ENCODE measurements at regions not wholly inside any gene's neighbourhood (a gene's known extent, or its start where the extent isn't known, plus 50 kb on each side); places are given as distances from the start of the nearest gene placed in this dataset.
A peak's percentile ranks its signal among the peaks of the same experiment; 100 is the strongest.

DNA sequence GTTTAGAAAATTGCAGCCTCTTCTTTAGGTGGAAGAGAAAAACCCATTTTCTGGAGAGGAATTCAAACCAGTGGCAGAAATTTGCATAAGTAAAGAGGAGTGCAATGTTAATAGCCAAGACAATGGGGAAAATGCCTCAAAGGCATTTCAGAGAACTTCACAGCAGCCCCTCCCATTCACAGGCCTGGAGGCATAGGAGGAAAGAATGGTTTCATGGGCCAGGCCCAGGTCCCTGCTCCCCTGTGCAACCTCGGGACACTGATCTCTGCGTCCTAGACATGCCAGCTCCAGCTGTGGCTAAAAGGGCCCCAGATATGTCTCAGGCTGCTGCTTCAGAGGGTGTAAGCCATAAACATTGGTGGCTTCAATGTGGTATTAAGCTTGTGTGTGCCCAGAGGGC is 161.8 kb upstream of the CENPE start:
- ChIA-PET CTCF (no interaction called here), POLR2A (no interaction called here)
- no peaks in the 10 kb centered on the region for H3K4me1 ChIP-seq
- ATAC-seq (no peak), DNase-seq (ENCODE audit: low read depth in 1 of 2, low spot score in 1 of 2) (no peak), FAIRE-seq (no peak)
- no CpG with 5 or more reads among the region's 2 CpGs for WGBS (ENCODE audit: missing lambda C conversion rate)
- H3K27ac ChIP-seq = no peak overlapping the region
- no peak for TF ChIP-seq HEYL (CRISPR knock-in tag; IDR thresholded peaks at IDR 0.05)
- peak; percentile 68 for TF ChIP-seq ZFP36 (IDR thresholded peaks at IDR 0.05; ENCODE audit: borderline replicate concordance, partially characterized antibody)
- no peak overlapping the region for H3K4me3 ChIP-seq
- H3K4me2 ChIP-seq = no peak overlapping the region
- H3K9me3 ChIP-seq = no peaks in the 10 kb centered on the region

DNA sequence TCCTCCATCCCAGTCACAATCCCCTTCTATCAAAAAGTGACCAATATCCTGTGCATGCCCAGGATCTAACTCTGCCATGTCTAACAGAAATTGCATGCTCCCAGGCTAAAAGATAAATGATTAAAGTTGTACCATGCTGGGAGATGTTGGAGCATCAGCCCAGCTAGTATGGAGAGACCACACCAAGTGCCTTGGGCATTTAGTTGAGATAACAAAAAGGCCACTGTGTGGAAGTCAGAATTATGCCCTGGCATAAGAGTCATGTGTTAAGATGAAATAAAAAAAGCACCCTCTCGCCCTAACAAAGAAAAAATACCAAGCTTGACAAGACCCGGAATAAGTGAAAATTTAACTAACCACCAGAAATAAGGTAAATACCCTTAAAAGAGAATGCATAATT is 155.9 kb upstream of the CENPE start:
- no peaks in the 10 kb centered on the region for H3K4me1 ChIP-seq
- POLR2A ChIA-PET = no interaction called here
- ATAC-seq (no peak), DNase-seq (ENCODE audit: low read depth in 1 of 2, low spot score in 1 of 2) (no peak), FAIRE-seq (no peak)
- no peak overlapping the region for H3K4me3 ChIP-seq
- H3K4me2 ChIP-seq = no peak overlapping the region
- 28% methylated on average over 2 of the region's 2 CpGs for WGBS (ENCODE audit: missing lambda C conversion rate)
- no peak overlapping the region for H3K27ac ChIP-seq
- H3K9me3 ChIP-seq = no peaks in the 10 kb centered on the region
- CTCF ChIA-PET = no interaction called here
- TF ChIP-seq ZSCAN20 (CRISPR knock-in tag; IDR thresholded peaks at IDR 0.05) (no peak), CBX8 (IDR thresholded peaks at IDR 0.05) (no peak), GATA3 (IDR thresholded peaks at IDR 0.05; ENCODE audit: borderline replicate concordance) (no peak)

DNA sequence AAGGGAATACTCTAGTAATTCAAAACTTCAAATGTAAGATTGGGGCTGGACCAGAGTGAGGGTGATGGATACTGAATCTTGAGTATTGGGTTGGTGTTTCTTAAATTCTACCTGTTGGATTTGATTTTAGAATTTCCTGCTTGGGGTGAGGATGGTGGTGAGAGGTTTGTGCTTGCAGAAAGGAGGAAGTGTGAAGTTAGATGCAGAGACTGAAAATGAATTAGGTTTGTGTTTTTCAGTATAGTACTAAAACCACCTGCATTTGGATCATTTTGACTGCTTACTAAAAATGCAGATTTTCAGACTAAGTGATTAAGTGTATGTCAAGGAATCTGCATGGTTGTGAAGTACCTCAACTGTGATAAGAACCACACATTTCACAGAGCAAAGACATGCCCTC is 131.5 kb upstream of the CENPE start:
- POLR2A ChIA-PET = no interaction called here
- TF ChIP-seq TP53 (CRISPR knock-in tag; IDR thresholded peaks at IDR 0.05) (no peak), CHD4 (IDR thresholded peaks at IDR 0.05; ENCODE audit: borderline replicate concordance) (no peak), RAD21 (conservative IDR thresholded peaks at IDR 0.05 in 1 of 2, IDR thresholded peaks at IDR 0.05 in 1 of 2) (no peak), SREBF2 (IDR thresholded peaks at IDR 0.05) (no peak), CBX8 (IDR thresholded peaks at IDR 0.05) (no peak), RFX5 (IDR thresholded peaks at IDR 0.05) (no peak), PHF8 (IDR thresholded peaks at IDR 0.05; ENCODE audit: borderline replicate concordance, low read depth) (no peak), NR3C1 (IDR thresholded peaks at IDR 0.05) (no peak), HDAC2 (IDR thresholded peaks at IDR 0.05) (no peak), EP300 (IDR thresholded peaks at IDR 0.05) (no peak), HOXB13 (CRISPR knock-in tag; IDR thresholded peaks at IDR 0.05; ENCODE audit: low read depth) (no peak), MYC (IDR thresholded peaks at IDR 0.05; ENCODE audit: borderline replicate concordance, low read length) (no peak), KDM5A (IDR thresholded peaks at IDR 0.05) (no peak), HEYL (CRISPR knock-in tag; IDR thresholded peaks at IDR 0.05) (no peak)
- TF ChIP-seq, protein P1, sequence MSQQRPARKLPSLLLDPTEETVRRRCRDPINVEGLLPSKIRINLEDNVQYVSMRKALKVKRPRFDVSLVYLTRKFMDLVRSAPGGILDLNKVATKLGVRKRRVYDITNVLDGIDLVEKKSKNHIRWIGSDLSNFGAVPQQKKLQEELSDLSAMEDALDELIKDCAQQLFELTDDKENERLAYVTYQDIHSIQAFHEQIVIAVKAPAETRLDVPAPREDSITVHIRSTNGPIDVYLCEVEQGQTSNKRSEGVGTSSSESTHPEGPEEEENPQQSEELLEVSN (IDR thresholded peaks at IDR 0.05; ENCODE audit: borderline replicate concordance, low read depth) = no peak
- TF ChIP-seq, protein P2, sequence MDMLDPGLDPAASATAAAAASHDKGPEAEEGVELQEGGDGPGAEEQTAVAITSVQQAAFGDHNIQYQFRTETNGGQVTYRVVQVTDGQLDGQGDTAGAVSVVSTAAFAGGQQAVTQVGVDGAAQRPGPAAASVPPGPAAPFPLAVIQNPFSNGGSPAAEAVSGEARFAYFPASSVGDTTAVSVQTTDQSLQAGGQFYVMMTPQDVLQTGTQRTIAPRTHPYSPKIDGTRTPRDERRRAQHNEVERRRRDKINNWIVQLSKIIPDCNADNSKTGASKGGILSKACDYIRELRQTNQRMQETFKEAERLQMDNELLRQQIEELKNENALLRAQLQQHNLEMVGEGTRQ (IDR thresholded peaks at IDR 0.05) = no peak
- Histone ChIP-seq H3K4me2 (no peak overlapping the region), H3K27ac (no peak overlapping the region), H3K4me1 (no peaks in the 10 kb centered on the region), H3K9me3 (no peaks in the 10 kb centered on the region), H3K4me3 (no peak overlapping the region)
- no peak for ATAC-seq
- CTCF ChIA-PET = no interaction called here
- no peak for DNase-seq (ENCODE audit: low read depth in 1 of 2, low spot score in 1 of 2)
- FAIRE-seq = no peak

DNA sequence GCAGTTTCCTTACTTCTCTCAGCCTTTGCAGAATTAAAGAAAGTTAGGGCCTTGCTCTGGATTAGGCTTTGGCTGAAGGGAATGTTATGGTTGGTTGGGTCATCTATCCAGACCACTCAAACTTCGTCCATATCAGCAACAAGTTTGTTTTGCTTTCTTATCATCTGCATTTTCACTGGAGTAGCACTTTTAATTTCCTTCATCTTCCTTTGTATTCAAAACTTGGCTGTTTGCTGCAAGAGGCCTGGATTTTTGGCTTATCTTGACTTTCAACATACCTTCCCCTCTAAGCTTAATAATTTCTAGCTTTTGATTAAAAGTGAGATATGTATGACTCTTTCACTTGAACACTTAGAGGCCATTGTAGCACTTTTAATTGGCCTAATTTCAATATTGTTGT is 126.7 kb upstream of the CENPE start:
- no peak overlapping the region for H3K27ac ChIP-seq
- POLR2A ChIA-PET = no interaction called here

More for the DNA sequence above, 126.7 kb upstream of the CENPE start:
- WGBS (ENCODE audit: missing lambda C conversion rate) = 0% methylated on average over 1 of the region's 1 CpG
- CTCF ChIA-PET = no interaction called here
- FAIRE-seq (no peak), DNase-seq (ENCODE audit: low read depth in 1 of 2, low spot score in 1 of 2) (no peak), ATAC-seq (no peak)
- Histone ChIP-seq H3K9me3 (no peaks in the 10 kb centered on the region), H3K4me3 (no peak overlapping the region), H3K4me1 (no peaks in the 10 kb centered on the region), H3K4me2 (no peak overlapping the region)
- no peak for TF ChIP-seq ESRRA (IDR thresholded peaks at IDR 0.05; ENCODE audit: borderline replicate concordance, low read length)
- no peak for TF ChIP-seq HOXB5 (CRISPR knock-in tag; IDR thresholded peaks at IDR 0.05)
- TF ChIP-seq, protein P3, sequence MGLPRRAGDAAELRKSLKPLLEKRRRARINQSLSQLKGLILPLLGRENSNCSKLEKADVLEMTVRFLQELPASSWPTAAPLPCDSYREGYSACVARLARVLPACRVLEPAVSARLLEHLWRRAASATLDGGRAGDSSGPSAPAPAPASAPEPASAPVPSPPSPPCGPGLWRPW (IDR thresholded peaks at IDR 0.05) = no peak
- TF ChIP-seq MYC (IDR thresholded peaks at IDR 0.05; ENCODE audit: borderline replicate concordance, low read length) = no peak
- no peak for TF ChIP-seq SREBF2 (IDR thresholded peaks at IDR 0.05)
- no peak for TF ChIP-seq HOXA7 (CRISPR knock-in tag; IDR thresholded peaks at IDR 0.05)
- TF ChIP-seq, protein P1 (IDR thresholded peaks at IDR 0.05; ENCODE audit: borderline replicate concordance, low read depth) = no peak
- no peak for TF ChIP-seq BHLHE40 (IDR thresholded peaks at IDR 0.05; ENCODE audit: low read depth, low read length)
- no peak for TF ChIP-seq KDM5A (IDR thresholded peaks at IDR 0.05)
- TF ChIP-seq HEYL (CRISPR knock-in tag; IDR thresholded peaks at IDR 0.05) = no peak
- TF ChIP-seq EHF (CRISPR knock-in tag; IDR thresholded peaks at IDR 0.05) = no peak
- TF ChIP-seq CBX8 (IDR thresholded peaks at IDR 0.05) = no peak
- no peak for TF ChIP-seq SMC3 (IDR thresholded peaks at IDR 0.05)
- no peak for TF ChIP-seq HOXB13 (CRISPR knock-in tag; IDR thresholded peaks at IDR 0.05; ENCODE audit: low read depth)
- TF ChIP-seq MAFK (IDR thresholded peaks at IDR 0.05; ENCODE audit: partially characterized antibody) = no peak
- TF ChIP-seq CEBPB (IDR thresholded peaks at IDR 0.05) = no peak
- no peak for TF ChIP-seq CHD4 (IDR thresholded peaks at IDR 0.05; ENCODE audit: borderline replicate concordance)
